CD8-positive, alpha-beta memory T cell (primary cell): ENCODE measurements at regions not wholly inside any gene's neighbourhood (a gene's known extent, or its start where the extent isn't known, plus 50 kb on each side); places are given as distances from the start of the nearest gene placed in this dataset.
A peak's percentile ranks its signal among the peaks of the same experiment; 100 is the strongest.

Source experiments
- CTCF ChIA-PET: fragments of 350-600 bp; sonication (Branson Sonifier 250); formaldehyde crosslinking; loops from one replicate; lab custom pipeline; 2021; ENCODE audit warnings: antibody characterized with exemption; lab: Charles Lee
- POLR2A ChIA-PET: fragments of 350-600 bp; sonication (Branson Sonifier 250); formaldehyde crosslinking; loops from one replicate; lab custom pipeline; 2021; ENCODE audit warnings: antibody characterized with exemption; lab: Charles Lee
- DNase-seq, 5 donors: peaks; one replicate each; pipeline versions ENCODE4 v3.0.0 to v3.0.0-alpha.2; 2020 to 2022; ENCODE audit warnings: mixed read lengths in 1 of 5
- H3K27ac ChIP-seq: one replicate; pipeline ENCODE4 v1.7.0; 2013; ENCODE audit warnings: low read depth, mild to moderate bottlenecking, low read length, moderate library complexity
- H3K27me3 ChIP-seq: 2 replicates; pipeline ENCODE4 v1.7.0; 2013; ENCODE audit warnings: low read length, mild to moderate bottlenecking; ENCODE audit not compliant: insufficient read depth, poor library complexity, severe bottlenecking
- H3K36me3 ChIP-seq: 2 replicates; pipeline ENCODE4 v1.7.0; 2013; ENCODE audit warnings: mild to moderate bottlenecking, low read length, moderate library complexity; ENCODE audit not compliant: insufficient read depth
- H3K4me1 ChIP-seq: 2 replicates; pipeline ENCODE4 v1.7.0; 2013; ENCODE audit warnings: mild to moderate bottlenecking, low read length, moderate library complexity; ENCODE audit not compliant: insufficient read depth
- H3K4me3 ChIP-seq: 2 replicates; pipeline ENCODE4 v1.7.0; 2013; ENCODE audit warnings: mild to moderate bottlenecking, low read length
- H3K9me3 ChIP-seq: 2 replicates; pipeline ENCODE4 v1.7.0; 2013; ENCODE audit warnings: mild to moderate bottlenecking, low read length
- H3K27ac Mint-ChIP-seq, 8 donors: one replicate each; pipeline ENCODE4 v1.8.0; 2020 to 2021; ENCODE audit warnings: mixed read lengths in 8 of 8, mild to moderate bottlenecking in 6 of 8, inconsistent platforms in 3 of 8, moderate library complexity in 3 of 8
- H3K27me3 Mint-ChIP-seq, 2 donors: one replicate each; pipeline ENCODE4 v1.8.0; 2020 to 2021; ENCODE audit warnings: mixed read lengths in 2 of 2, mild to moderate bottlenecking in 1 of 2, moderate library complexity in 1 of 2
- H3K36me3 Mint-ChIP-seq, 3 donors: one replicate each; pipeline ENCODE4 v1.8.0; 2020 to 2021; ENCODE audit warnings: mixed read lengths in 3 of 3, inconsistent platforms in 1 of 3, mild to moderate bottlenecking in 1 of 3
- H3K4me1 Mint-ChIP-seq, 3 donors: one replicate each; pipeline ENCODE4 v1.8.0; 2020 to 2021; ENCODE audit warnings: mixed read lengths in 3 of 3, inconsistent platforms in 1 of 3, mild to moderate bottlenecking in 1 of 3
- H3K4me3 Mint-ChIP-seq, 7 donors: one replicate each; pipeline ENCODE4 v1.8.0; 2020 to 2021; ENCODE audit warnings: mixed read lengths in 7 of 7, mild to moderate bottlenecking in 6 of 7, moderate library complexity in 4 of 7, inconsistent platforms in 2 of 7
- H3K9me3 Mint-ChIP-seq, 5 donors: one replicate each; pipeline ENCODE4 v1.8.0; 2020 to 2022; ENCODE audit warnings: mixed read lengths in 5 of 5, mild to moderate bottlenecking in 3 of 5, moderate library complexity in 2 of 5, inconsistent platforms in 1 of 5

DNA sequence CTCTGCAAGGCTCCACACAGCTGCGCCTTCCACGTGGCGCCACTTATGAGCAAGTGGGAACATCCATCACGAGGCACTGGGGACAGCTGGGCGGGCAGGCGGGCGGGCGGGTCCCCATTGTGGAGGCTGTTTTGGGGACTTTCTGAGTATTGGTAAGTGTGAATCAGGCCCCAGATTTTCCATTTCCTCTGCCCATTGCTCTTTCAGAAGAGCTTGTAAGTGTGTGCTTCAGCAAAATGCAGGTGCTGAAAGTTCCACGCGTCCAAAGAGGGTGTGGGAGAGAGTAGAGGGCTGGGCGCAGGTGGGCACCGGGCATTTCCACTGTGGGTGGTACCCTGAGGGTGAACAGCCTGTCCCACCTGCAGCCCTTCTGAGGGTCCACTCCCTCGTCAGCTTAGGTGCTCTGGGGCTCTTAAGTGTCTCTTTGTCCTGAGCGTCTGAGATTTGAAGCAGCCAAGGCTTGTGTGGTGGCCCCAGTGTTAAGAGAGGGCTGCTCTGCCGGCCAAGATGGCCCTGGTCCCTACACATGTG lies 177.1 kb downstream of the RPLP1 start:
- DNase-seq, result no peak
- H3K9me3 Mint-ChIP-seq, result no peaks in the 10 kb centered on the region
- H3K4me3 Mint-ChIP-seq, result no peak overlapping the region
- CTCF ChIA-PET, result no interaction called here
- no peak overlapping the region for H3K4me3 ChIP-seq
- no peaks in the 10 kb centered on the region for H3K9me3 ChIP-seq
- POLR2A ChIA-PET, result no interaction called here
- no peak overlapping the region for H3K27ac Mint-ChIP-seq
- H3K36me3 Mint-ChIP-seq, result no peaks in the 10 kb centered on the region
- no peaks in the 10 kb centered on the region for H3K4me1 ChIP-seq
- H3K27me3 Mint-ChIP-seq, result peaks cover 21 to 39% of the 10 kb centered on the region in 2 donors
- no peaks in the 10 kb centered on the region for H3K36me3 ChIP-seq
- H3K27me3 ChIP-seq, result no peaks in the 10 kb centered on the region
- H3K4me1 Mint-ChIP-seq, result peaks cover 7 to 10% (median 9%) of the 10 kb centered on the region in 3 donors
- no peak overlapping the region for H3K27ac ChIP-seq

DNA sequence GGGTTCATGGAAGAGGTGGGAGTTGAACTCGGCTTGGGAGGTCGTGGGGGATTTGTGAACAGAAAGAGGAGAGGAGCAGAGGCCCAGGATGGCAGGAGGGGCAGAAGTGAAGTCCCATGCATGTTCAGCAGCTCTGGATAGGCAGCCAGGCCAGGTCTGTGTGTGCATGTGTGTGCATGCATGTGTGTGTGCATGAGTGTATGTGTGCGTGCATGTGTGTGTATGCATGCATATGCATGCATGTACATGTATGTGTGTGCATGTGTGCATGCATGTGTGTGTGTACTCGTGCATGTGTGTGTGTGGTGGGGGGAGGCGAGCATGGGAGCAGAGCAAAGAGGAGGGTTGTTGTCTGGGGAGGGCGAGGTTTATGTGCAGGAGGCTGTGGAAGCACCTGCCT lies 178.4 kb downstream of the RPLP1 start:
- Mint-ChIP-seq H3K4me1 (peaks cover 7 to 9% (median 7%) of the 10 kb centered on the region in 3 donors), H3K36me3 (peaks cover 0 to 4% (median 0%) of the 10 kb centered on the region in 3 donors), H3K27me3 (peaks cover 18 to 36% of the 10 kb centered on the region in 2 donors), H3K9me3 (no peaks in the 10 kb centered on the region), H3K27ac (no peak overlapping the region), H3K4me3 (no peak overlapping the region)
- Histone ChIP-seq H3K4me1 (no peaks in the 10 kb centered on the region), H3K9me3 (no peaks in the 10 kb centered on the region), H3K4me3 (no peak overlapping the region), H3K27ac (no peak overlapping the region), H3K27me3 (no peaks in the 10 kb centered on the region), H3K36me3 (no peaks in the 10 kb centered on the region)
- no peak for DNase-seq
- ChIA-PET CTCF (no interaction called here), POLR2A (no interaction called here)

DNA sequence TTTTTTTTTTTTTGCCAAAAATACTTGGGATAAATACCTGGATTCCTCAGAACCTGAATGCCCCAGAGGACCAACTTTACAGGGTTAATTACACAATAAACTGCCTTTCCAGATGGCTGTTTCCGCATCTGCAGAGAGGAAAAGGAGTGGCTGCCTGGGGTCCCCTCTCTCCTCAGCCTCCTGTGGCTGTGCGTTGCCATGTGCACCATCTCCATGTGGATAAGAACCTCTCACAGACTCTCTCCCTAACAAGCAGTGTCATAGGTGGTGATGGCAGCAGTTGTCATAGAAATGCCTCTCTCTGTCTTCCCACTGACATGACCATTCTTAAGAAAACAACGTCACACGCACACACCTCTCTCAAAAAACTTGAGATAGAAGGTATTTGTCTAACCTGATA lies 179.4 kb downstream of the RPLP1 start:
- no peaks in the 10 kb centered on the region for H3K27me3 ChIP-seq
- no peak for DNase-seq
- H3K27ac ChIP-seq, result no peak overlapping the region
- ChIA-PET POLR2A (no interaction called here), CTCF (no interaction called here)
- H3K27me3 Mint-ChIP-seq, result peaks cover 17 to 29% of the 10 kb centered on the region in 2 donors
- no peaks in the 10 kb centered on the region for H3K36me3 ChIP-seq
- H3K4me3 ChIP-seq, result no peak overlapping the region
- H3K36me3 Mint-ChIP-seq, result peaks cover 0 to 4% (median 0%) of the 10 kb centered on the region in 3 donors
- no peaks in the 10 kb centered on the region for H3K4me1 ChIP-seq
- no peak overlapping the region for H3K27ac Mint-ChIP-seq
- H3K4me1 Mint-ChIP-seq, result peaks cover 7 to 9% (median 7%) of the 10 kb centered on the region in 3 donors
- H3K9me3 ChIP-seq, result no peaks in the 10 kb centered on the region
- no peaks in the 10 kb centered on the region for H3K9me3 Mint-ChIP-seq
- H3K4me3 Mint-ChIP-seq, result no peak overlapping the region

DNA sequence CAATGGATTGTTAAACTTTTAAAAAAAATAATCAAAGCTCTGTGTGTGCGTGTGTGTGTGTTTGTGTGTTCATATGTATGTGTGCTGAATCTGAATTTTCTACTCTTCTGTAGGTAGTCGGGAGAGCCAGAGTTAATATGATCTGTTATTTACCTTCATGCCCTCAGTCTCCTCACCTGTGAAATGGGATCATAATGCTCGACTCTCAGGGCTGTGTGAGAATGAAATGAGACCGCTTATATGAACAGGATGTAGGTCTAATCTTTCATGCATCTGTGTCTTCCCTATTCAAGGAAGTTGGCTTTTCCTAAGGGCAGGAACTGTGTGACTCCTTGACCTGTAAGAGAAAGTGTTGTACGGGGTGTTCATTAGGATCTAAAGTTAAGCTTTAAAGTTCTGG lies 182.2 kb downstream of the RPLP1 start:
- H3K9me3 ChIP-seq, result no peaks in the 10 kb centered on the region
- no peak overlapping the region for H3K4me3 ChIP-seq
- H3K4me1 ChIP-seq, result no peaks in the 10 kb centered on the region
- DNase-seq, result no peak
- no peak overlapping the region for H3K27ac ChIP-seq
- H3K27me3 Mint-ChIP-seq, result peaks cover 17 to 29% of the 10 kb centered on the region in 2 donors
- H3K27me3 ChIP-seq, result no peaks in the 10 kb centered on the region
- H3K9me3 Mint-ChIP-seq, result peaks cover 0 to 1% (median 0%) of the 10 kb centered on the region in 5 donors
- peaks cover 3 to 7% (median 6%) of the 10 kb centered on the region in 3 donors for H3K4me1 Mint-ChIP-seq
- POLR2A ChIA-PET, result no interaction called here
- peaks cover 0 to 4% (median 0%) of the 10 kb centered on the region in 3 donors for H3K36me3 Mint-ChIP-seq
- CTCF ChIA-PET, result no interaction called here
- H3K36me3 ChIP-seq, result no peaks in the 10 kb centered on the region
- no peak overlapping the region for H3K4me3 Mint-ChIP-seq
- H3K27ac Mint-ChIP-seq, result no peak overlapping the region

DNA sequence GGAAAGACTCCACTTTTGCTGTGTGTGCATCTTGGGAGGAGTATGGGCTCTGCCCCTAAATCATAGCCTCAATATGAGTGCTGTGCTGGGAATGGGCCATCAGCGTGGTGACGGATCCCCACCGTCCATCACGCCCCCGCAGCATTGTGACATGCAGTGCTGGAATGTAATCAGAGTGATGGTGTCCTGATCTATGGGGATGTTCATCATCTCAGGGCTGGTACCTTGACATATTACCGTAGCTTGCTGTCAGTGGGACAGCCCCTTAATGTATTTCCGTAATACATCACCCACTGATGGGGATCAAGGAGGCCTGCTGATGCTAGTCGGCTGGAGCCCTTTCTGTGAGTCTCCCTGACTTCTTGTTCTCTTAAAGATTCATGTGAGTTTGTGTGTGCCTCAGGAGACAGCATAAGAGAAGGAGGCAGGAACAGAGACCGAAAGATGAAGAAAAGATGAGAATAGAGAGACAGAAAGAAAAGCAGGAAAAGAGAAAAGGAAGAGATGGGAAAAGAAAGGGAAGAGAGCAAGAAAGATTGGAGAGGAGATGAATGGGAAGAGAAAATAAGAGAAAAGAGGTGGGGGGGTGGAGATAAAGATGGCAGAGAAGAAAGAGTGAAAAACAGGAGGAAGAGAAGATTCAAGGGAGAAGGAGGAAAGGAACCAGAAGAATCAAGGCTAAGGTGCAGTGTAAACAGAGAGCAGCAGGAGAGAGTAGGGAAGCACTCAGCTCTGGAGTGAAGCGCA lies 183.7 kb downstream of the RPLP1 start:
- no peak overlapping the region for H3K4me3 Mint-ChIP-seq
- H3K9me3 Mint-ChIP-seq, result peaks cover 0 to 15% (median 4%) of the 10 kb centered on the region in 5 donors
- H3K4me1 Mint-ChIP-seq, result no peaks in the 10 kb centered on the region
- Histone ChIP-seq H3K36me3 (no peaks in the 10 kb centered on the region), H3K4me3 (no peak overlapping the region), H3K27ac (no peak overlapping the region), H3K9me3 (no peaks in the 10 kb centered on the region), H3K4me1 (no peaks in the 10 kb centered on the region), H3K27me3 (no peaks in the 10 kb centered on the region)
- ChIA-PET POLR2A (no interaction called here), CTCF (no interaction called here)
- peaks cover 0 to 13% (median 0%) of the 10 kb centered on the region in 3 donors for H3K36me3 Mint-ChIP-seq
- peak overlapping the region in 1 of 8 donors; percentile 40 for H3K27ac Mint-ChIP-seq
- peaks cover 13 to 14% of the 10 kb centered on the region in 2 donors for H3K27me3 Mint-ChIP-seq
- no peak for DNase-seq

DNA sequence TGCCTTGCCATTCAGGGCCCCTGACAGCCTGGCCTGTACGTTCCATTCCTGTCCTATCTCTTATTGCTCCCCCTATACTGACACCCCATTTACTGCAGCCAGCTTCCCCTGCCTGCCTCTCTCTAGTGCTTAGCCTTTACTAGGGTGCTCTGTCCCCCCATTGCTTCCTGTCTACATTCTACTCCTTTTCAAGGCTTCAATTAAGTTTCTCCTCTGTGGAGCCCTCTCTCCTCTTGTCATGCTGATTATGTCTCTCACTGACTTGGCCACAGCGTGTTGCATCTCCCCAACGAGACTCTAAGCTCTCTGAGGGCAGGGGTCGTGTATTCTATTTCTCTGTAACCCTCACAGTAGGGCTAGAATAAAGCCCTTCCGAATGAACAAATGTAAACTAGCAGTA lies 185.2 kb downstream of the RPLP1 start:
- Histone ChIP-seq H3K4me1 (no peaks in the 10 kb centered on the region), H3K4me3 (no peak overlapping the region), H3K27me3 (no peaks in the 10 kb centered on the region), H3K27ac (no peak overlapping the region), H3K9me3 (no peaks in the 10 kb centered on the region), H3K36me3 (no peaks in the 10 kb centered on the region)
- H3K27me3 Mint-ChIP-seq, result peaks cover 5 to 7% of the 10 kb centered on the region in 2 donors
- no peak overlapping the region for H3K27ac Mint-ChIP-seq
- no peak overlapping the region for H3K4me3 Mint-ChIP-seq
- ChIA-PET CTCF (no interaction called here), POLR2A (no interaction called here)
- no peaks in the 10 kb centered on the region for H3K4me1 Mint-ChIP-seq
- peaks cover 0 to 24% (median 4%) of the 10 kb centered on the region in 5 donors for H3K9me3 Mint-ChIP-seq
- peaks cover 0 to 21% (median 0%) of the 10 kb centered on the region in 3 donors for H3K36me3 Mint-ChIP-seq
- DNase-seq, result no peak

DNA sequence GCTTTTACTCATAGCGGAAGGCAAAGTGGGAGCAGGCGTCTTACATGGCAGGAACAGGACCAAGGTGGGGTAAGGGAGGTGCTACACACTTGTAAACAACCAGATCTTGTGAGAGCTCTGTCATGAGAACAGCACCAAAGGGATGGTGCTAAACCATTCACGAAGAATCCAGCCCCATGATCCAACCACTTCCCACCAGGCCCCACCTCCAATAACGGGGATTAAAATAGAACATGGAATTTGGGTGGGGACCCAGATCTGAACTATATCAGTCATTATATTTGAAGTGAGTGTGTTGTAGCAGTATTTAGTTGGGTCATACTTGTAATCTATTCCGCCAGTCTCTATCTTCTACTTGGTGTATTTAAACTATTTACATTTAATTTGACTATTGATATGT lies 190.9 kb downstream of the RPLP1 start:
- DNase-seq, result no peak
- CTCF ChIA-PET, result no interaction called here
- POLR2A ChIA-PET, result interaction anchor here (0.7 kb wide), 1 partner anchor 28 kb away, joined by 13 read pairs; no protein-coding TSS in a partner anchor
- Histone ChIP-seq H3K27ac (no peak overlapping the region), H3K27me3 (no peaks in the 10 kb centered on the region), H3K36me3 (no peaks in the 10 kb centered on the region), H3K4me3 (no peak overlapping the region), H3K4me1 (no peaks in the 10 kb centered on the region), H3K9me3 (no peaks in the 10 kb centered on the region)
- H3K27me3 Mint-ChIP-seq, result peaks cover 0 to 6% of the 10 kb centered on the region in 2 donors
- peaks cover 0 to 17% (median 0%) of the 10 kb centered on the region in 3 donors for H3K36me3 Mint-ChIP-seq
- H3K4me3 Mint-ChIP-seq, result no peak overlapping the region
- H3K9me3 Mint-ChIP-seq, result peaks cover 0 to 24% (median 4%) of the 10 kb centered on the region in 5 donors
- peaks cover 0 to 2% (median 1%) of the 10 kb centered on the region in 3 donors for H3K4me1 Mint-ChIP-seq
- no peak overlapping the region for H3K27ac Mint-ChIP-seq

DNA sequence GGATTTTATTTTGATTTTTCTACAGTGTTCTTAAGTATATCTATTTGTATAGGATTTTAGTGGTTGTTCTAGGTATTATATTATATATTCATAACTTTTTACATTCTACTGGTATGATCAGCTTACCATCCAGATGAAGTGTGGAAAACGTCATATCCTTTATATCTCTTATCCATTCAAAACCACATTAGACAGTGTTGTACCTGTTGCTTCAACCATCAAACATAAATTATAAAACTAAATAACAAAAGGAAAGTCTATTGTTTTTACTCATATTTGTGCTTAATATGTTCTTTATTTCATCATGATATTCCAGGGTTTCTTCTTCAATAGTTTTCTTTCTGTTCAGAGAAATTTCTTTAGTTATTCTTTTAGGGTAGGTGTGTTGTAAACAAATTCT lies 191.4 kb downstream of the RPLP1 start:
- Mint-ChIP-seq H3K9me3 (peaks cover 0 to 24% (median 4%) of the 10 kb centered on the region in 5 donors), H3K4me1 (peaks cover 0 to 7% (median 6%) of the 10 kb centered on the region in 3 donors), H3K27me3 (peaks cover 0 to 6% of the 10 kb centered on the region in 2 donors), H3K36me3 (peaks cover 0 to 17% (median 0%) of the 10 kb centered on the region in 3 donors), H3K27ac (no peak overlapping the region), H3K4me3 (no peak overlapping the region)
- CTCF ChIA-PET, result no interaction called here
- DNase-seq, result no peak
- POLR2A ChIA-PET, result no interaction called here
- H3K4me1 ChIP-seq, result no peaks in the 10 kb centered on the region
- no peaks in the 10 kb centered on the region for H3K9me3 ChIP-seq
- no peaks in the 10 kb centered on the region for H3K27me3 ChIP-seq
- H3K36me3 ChIP-seq, result no peaks in the 10 kb centered on the region
- H3K4me3 ChIP-seq, result no peak overlapping the region
- no peak overlapping the region for H3K27ac ChIP-seq
